Dedifferentiated amniotic fluid mesenchymal stem cell (primary cell): ENCODE measurements at regions not wholly inside any gene's neighbourhood (a gene's known extent, or its start where the extent isn't known, plus 50 kb on each side); places are given as distances from the start of the nearest gene placed in this dataset.

Experiments
- DNase-seq: peaks from one replicate; pipeline ENCODE4 v3.0.0-alpha.2; 2016; ENCODE audit errors: extremely low spot score

DNA sequence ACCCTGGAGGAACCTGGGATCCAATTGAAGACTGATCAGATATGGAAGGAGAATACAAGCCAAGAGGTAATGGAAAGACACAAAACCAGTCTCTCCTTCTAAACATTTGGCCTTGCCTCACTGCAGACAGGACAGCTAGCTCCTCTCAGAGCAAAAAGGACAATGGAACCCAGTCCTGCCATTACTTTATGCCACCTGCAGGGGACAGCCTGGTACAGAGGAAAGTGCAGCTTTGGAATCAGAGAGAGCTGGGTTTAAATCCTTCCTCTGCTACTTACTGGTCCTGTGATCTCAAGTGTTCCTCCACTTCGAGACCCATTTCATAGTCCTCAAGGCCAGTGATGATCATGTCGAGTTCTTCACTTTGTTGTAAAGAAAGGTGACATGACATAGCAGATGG is 159.4 kb upstream of the SMAD3 start:
- DNase-seq, result no peak

DNA sequence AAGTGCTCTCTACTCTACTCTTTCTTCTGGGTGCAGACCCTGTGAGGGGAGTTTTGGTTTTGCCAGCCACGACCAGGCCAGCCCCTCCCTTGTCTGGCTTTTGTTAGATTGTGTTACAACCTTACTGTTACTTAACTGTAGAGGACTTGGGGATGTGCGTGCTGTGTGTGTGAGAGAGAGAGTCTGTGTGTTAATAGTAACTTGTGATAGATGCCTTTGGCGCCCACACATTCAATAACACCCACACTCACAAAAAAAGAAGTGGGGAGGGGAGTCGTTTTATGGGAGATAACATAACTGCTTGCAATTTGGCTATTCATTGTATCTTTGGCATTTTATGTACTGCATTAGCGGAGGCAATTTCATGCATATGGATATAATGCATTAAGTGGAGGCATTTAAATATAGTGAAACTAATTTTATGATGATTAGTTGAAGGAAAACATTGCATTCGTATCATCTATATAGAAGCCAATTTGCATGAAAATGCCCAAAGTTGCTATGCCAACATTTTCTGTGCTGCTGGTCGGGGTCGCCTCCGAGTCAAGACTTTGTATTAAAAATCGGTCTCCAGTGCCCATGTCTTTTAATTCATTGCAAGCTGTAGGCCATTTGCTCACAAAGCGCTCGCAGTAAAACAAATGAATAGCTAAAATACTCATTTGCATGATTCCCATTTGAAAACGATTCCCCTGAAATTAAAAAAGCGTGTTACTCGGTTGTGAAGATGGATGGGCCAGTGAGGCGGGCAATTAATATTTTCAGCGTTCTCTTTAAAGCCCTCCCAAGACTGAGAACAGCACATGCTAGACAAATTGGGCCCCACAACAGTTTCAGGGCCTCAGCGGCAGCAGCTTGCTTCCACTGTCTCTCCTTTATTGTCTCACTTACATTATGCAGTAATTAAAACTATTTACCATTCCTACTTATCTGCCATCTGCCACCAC is 158.5 kb upstream of the SMAD3 start:
- no peak for DNase-seq

DNA sequence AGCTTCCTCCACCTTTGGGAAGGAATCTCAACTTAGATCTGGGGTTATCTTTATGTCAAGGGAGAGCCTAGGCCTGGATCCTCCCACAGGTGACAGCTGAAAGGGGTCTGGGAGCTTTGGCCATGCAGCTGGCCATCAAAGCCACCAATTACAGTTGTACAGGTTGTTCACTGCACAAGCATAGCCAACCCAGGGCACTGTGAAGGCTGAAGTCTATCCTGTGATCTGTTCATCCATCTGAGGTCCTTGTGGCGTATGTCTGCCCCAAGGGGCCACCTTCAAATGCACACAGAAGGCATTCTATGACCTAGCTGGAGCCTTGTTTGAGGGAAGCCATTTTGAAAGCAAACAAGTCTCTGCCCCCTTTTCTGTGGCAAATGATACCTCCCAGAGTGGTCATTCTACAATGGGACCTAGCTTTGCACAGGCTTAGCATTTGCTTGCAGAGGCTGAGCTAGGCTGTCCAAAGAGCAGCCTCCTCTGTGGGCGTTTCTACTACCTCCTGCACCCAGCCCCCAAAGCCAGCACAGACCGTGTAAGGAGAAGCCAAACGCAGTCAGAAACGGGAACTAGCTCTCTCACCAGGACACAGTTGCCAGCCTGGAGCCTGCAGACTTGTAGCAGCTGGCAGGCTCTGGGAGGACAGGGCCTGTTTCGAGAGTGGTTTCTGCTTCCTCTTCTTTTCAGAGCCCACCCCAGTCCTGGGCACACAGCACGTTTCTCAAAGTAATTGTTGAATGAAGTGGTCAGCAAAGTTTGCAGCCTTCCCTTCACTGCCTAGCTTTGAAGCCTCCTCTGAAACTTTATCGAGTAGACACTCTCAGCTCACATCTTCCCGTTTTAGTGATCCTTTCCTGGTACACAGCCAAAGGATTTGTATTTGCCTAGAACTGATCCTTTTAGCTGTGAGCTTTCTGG is 157.3 kb upstream of the SMAD3 start:
- no peak for DNase-seq

- DNase-seq, result no peak
Measured at GRCh38 chr15:66908744-66909095, 156.7 kb upstream of the SMAD3 start.

GRCh38 chr15:66909381-66909890 is 156.0 kb upstream of the SMAD3 start:
- no peak for DNase-seq

- no peak for DNase-seq
Measured at GRCh38 chr15:66911131-66911700, 154.2 kb upstream of the SMAD3 start.

DNA sequence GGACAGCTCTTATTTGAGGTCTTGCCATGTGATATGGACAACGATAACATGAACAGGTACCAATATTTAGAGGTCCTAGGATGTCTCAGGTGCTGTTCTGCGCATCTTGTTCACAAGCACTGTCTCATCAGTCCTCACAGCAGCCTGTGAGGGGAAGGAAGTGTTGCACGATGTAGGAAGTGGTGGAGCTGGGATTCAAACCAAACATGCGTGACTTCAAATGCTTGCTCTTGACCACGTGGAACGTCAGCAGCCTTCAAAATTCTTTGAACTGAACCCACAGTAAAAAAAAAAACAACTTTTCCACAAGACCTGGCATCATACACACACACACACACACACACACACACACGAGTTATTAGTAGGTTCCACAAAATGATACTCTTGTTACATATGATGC is 153.4 kb upstream of the SMAD3 start:
- DNase-seq, result no peak

DNA sequence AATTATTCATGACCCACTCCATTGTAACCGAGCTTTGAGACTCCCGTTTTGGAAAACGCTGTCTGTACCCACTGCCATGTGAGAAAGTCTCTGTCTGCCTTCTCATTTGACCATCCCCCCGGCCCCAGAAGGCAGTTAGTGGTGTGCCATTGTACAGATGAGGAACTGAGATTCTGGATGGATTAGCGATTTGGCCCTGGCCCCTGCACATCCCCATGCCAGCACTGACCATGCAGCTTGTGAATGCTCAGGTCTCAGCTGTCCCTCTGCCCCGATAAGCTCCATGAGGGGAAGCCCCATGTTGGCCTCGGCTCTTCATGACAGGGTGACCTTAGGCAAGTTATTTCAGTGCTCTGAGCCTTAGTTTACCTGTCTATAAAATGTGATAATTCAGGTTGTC is 153.0 kb upstream of the SMAD3 start:
- no peak for DNase-seq

- DNase-seq, result no peak
Measured at GRCh38 chr15:66917904-66918448, 147.4 kb upstream of the SMAD3 start.

DNA sequence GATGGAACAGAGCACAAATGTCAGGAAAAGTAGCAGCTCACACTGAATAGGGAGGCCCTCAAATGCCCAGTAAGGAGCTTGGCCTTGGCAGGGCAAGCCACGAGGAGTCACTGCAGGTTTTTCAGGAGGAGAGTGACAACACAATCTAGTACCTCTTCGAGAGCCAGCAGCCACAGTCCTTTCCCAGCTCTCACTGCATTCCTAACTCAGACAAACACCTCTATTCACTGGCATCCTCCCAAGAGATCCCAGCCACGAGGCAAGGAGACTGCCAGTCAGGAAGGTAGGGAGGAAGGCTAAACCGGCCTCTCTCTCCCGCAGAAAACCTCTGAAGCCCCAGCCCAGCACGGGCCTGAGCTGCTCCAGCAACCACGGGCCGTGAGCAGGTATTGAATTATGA is 146.0 kb upstream of the SMAD3 start:
- no peak for DNase-seq

GRCh38 chr15:66921319-66921915 is 144.0 kb upstream of the SMAD3 start:
- DNase-seq, result no peak

DNA sequence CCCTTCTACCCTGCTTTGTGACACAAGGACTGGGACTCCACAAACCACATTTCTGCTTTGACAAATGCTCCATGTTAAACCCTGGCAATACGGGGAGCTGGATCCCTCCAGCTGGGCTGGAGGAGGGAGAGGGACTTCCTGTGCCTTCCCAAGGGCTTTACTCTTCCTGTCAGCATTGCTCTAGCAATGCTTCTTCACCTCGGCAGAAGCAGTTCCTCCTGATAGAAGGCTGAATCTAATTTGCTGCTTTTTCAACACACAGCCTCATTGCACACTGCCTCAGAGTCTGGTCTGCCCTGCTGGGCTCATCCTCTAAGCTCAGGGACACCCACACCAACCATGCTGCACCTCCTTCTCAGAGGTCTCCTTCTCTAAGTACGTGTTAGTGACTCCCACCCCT is 142.8 kb upstream of the SMAD3 start:
- DNase-seq, result no peak

DNA sequence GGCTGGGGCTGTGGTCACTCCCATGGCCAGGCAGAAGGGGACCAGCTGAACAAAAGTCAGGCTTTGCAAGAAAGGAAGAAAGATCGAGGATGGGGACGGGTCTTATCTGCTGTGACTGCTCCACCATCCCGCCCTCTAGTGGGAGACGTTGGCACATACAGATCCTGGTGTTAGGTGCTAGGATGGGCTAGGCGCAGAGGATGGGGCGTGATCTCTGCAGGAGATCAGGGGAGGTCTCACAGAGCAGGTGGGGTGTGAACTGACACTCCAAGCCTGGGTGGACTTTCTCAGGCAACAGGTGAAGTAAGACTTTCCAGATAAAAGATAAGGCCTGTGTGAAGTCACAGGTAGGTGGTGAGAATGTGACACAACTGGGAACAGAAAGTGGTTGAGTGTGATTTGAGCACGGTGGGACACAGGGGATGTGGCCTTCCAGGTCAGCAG is 141.9 kb upstream of the SMAD3 start:
- DNase-seq, result no peak

- no peak for DNase-seq
Measured at GRCh38 chr15:66924889-66925288, 140.5 kb upstream of the SMAD3 start.

DNA sequence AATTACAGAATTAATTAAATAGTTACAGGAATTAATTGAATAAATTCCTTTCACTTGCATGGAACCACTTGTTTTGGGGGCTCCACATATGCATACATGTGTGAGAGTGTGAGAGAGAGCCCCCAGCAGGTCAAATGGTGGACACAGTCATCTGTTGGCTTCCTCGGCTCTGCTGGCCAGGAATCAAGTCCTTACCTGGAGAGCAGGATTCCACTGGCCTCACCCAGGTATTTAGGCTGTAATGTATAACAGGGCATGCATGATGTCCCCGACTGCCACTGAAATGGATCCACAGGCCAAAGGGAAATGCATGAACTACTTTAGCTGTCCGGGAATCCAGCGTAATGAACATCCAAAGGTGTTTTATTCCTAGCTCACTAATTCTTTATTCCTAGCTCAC is 139.7 kb upstream of the SMAD3 start:
- no peak for DNase-seq

- no peak for DNase-seq
Measured at GRCh38 chr15:66927201-66928077, 138.0 kb upstream of the SMAD3 start.

DNA sequence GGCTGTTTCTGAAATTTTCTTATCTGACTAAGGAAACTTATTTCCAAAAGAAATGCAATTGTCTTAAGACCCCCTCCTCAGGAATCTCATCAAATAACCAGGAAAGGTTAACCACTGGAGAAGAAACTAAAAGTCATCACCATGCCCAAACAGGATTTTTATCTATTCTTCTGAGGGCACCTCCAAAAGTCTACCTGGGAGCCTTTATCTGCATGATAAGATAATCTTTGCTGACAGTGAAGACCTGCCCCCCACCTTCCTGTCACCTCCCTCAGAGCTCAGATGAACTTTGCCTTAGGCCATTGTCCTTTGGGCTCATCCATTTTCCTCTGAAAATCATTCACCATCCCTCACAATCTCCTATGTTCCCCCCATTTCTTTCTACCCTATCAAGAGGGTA is 137.3 kb upstream of the SMAD3 start:
- DNase-seq, result no peak

DNA sequence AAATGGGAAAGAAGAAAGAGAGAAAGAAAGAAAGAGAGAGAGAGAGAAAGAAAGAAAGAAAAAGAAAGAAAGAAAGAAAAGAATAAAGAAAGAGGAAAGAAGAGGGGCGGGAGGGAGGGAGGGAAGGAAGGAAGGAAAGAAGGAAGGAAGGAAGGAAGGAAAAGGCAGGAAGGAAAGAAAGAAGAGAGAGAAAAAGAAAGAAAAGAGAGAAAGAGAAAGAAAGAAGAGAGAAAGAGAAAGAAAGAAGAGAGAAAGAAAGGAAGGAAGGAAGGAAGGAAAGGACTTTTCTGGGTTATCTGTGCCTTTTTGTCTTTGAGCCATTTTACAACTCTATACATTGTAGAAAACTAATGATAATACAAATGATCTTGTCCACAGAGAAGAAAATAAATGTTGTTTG is 136.6 kb upstream of the SMAD3 start:
- no peak for DNase-seq

DNA sequence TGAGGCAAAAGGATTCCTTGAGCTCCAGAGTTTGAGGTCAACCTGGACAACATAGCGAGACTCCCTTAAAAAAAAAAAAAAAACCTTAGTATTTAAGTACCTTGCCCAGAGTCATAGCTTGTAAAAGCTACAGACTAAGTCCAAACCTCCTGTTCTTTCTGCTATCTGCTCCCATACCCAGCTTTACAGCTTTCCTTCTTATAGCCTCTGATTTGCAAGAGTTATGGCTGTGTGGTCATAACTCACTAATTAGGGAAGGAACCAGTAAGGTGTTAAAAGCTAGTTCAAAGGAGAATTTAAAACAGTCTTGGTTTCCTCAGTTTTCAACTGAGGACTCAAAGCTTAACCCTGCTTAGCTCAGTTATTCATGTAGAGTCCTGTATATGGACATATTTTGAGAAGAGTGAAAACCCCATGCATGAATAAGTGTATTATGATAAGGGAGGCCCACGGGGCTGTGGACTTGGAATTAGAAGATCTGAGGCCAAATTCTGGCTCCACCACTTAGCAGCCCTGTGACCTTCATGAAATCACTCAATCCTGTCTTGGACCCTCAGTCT is 135.5 kb upstream of the SMAD3 start:
- DNase-seq, result no peak
